ENCODE measurements at regions not wholly inside any gene's neighbourhood (a gene's known extent, or its start where the extent isn't known, plus 50 kb on each side); places are given as distances from the start of the nearest gene placed in this dataset.

GRCh38 chr4:82256718-82257117, 117.1 kb downstream of the HNRNPD start:
- Histone ChIP-seq H2BK5ac (ENCODE audit: low read depth, low read length) (no peak overlapping the region), H2AK5ac (ENCODE audit: low read depth, low read length) (no peak overlapping the region), H4K20me1 (replicated peaks in 1 of 2; ENCODE audit: control insufficient read depth in 1 of 2, insufficient read depth in 2 of 2, low read length in 2 of 2) (no peaks in the 10 kb centered on the region), H3K27ac (ENCODE audit: low read depth, low read length) (no peak overlapping the region), H2BK20ac (ENCODE audit: low read length) (no peak overlapping the region), H3K4me1 (replicated peaks in 1 of 4; ENCODE audit: control insufficient read depth in 3 of 4, insufficient read depth in 4 of 4, low read length in 3 of 4) (no peaks in the 10 kb centered on the region), H2BK12ac (ENCODE audit: low read depth, low read length) (no peak overlapping the region), H3K79me1 (ENCODE audit: low read depth, low read length) (no peaks in the 10 kb centered on the region), H3K14ac (ENCODE audit: insufficient read length) (no peak overlapping the region), H3K4me2 (ENCODE audit: insufficient read depth in 1 of 2, low read depth in 2 of 2, low read length in 2 of 2) (no peak overlapping the region), H4K5ac (ENCODE audit: insufficient read length, low read depth, low read length) (no peak overlapping the region), H2BK120ac (replicated peaks; ENCODE audit: low read depth, low read length) (no peak overlapping the region), H3K4me3 (ENCODE audit: extremely low read depth in 1 of 4, insufficient read depth in 2 of 4, low read depth in 3 of 4, low read length in 4 of 4) (no peak overlapping the region), H2AFZ (ENCODE audit: low read length) (no peak overlapping the region), H3K27me3 (replicated peaks in 1 of 4; ENCODE audit: control insufficient read depth in 3 of 4, extremely low read depth in 1 of 4, insufficient read depth in 3 of 4, low read length in 3 of 4) (no peaks in the 10 kb centered on the region), H3K36me3 (ENCODE audit: control insufficient read depth in 2 of 4, insufficient read depth in 4 of 4, low read length in 3 of 4) (no peaks in the 10 kb centered on the region), H4K91ac (replicated peaks; ENCODE audit: insufficient read length, low read length) (no peak overlapping the region), H4K8ac (ENCODE audit: extremely low read depth, insufficient read depth, low read length) (no peak overlapping the region), H3K9ac (replicated peaks in 1 of 4; ENCODE audit: extremely low read depth in 1 of 4, low read depth in 3 of 4, low read length in 3 of 4) (no peak overlapping the region), H3K23me2 (ENCODE audit: low read depth, low read length) (0 out of 2 replicates have a peak, but pooled peaks cover 2% of the 10 kb centered on the region), H3K23ac (ENCODE audit: insufficient read length) (no peak overlapping the region), H3K18ac (ENCODE audit: extremely low read depth, low read length) (no peak overlapping the region), H3K56ac (replicated peaks; ENCODE audit: insufficient read length, low read depth, low read length) (no peak overlapping the region), H3K4ac (replicated peaks; ENCODE audit: insufficient read length, low read depth, low read length) (no peak overlapping the region), H2BK15ac (ENCODE audit: low read length) (no peak overlapping the region), H3K9me3 (ENCODE audit: insufficient read depth in 2 of 2, low read depth in 1 of 2, low read length in 1 of 2) (no peaks in the 10 kb centered on the region), H3K79me2 (ENCODE audit: control insufficient read depth in 1 of 2, insufficient read depth in 2 of 2, low read length in 2 of 2) (no peaks in the 10 kb centered on the region)
- WGBS, 2 experiments (ENCODE audit: extremely low coverage in 1 of 2, insufficient coverage in 1 of 2, insufficient read length in 1 of 2, insufficient replicate concordance in 2 of 2, low coverage in 1 of 2, low lambda C conversion rate in 2 of 2, missing lambda C conversion rate in 1 of 2), result 89% methylated on average over 2 of the region's 2 CpGs; no CpG with 5 or more reads in 1 of the 2 experiments
- POLR2A ChIA-PET (ENCODE audit: partially characterized antibody), result no interaction called here
- CTCF ChIA-PET (ENCODE audit: partially characterized antibody), result interaction anchor here (0.6 to 3.0 kb wide), 4 partner anchors 12 to 798 kb away, joined by 3 to 15 read pairs (median 4); no protein-coding TSS in a partner anchor
- no peak for DNase-seq (ENCODE audit: low read depth in 1 of 2, low spot score in 2 of 2)
- no peak for TF ChIP-seq BCL11A (IDR thresholded peaks at IDR 0.05; ENCODE audit: low read depth in 2 of 2, low read length in 2 of 2)
- TF ChIP-seq TEAD4 (IDR thresholded peaks at IDR 0.05; ENCODE audit: low read depth, low read length), result no peak
- TF ChIP-seq CEBPB (IDR thresholded peaks at IDR 0.05; ENCODE audit: low read depth, low read length), result no peak
- no peak for TF ChIP-seq CBX8 (IDR thresholded peaks at IDR 0.05; ENCODE audit: borderline replicate concordance, low read depth, low read length)
- no peak for TF ChIP-seq JUND (IDR thresholded peaks at IDR 0.05; ENCODE audit: low read length)
- no peak for TF ChIP-seq GTF2F1 (IDR thresholded peaks at IDR 0.05; ENCODE audit: borderline replicate concordance, low read depth, low read length)
- no peak for TF ChIP-seq CHD2 (IDR thresholded peaks at IDR 0.05; ENCODE audit: low read length)
- TF ChIP-seq CHD1 (IDR thresholded peaks at IDR 0.05; ENCODE audit: low read depth, low read length), result no peak
- FAIRE-seq, result no peak

Measured in H1 (cell line).